GM12892 (cell line): ENCODE measurements at regions not wholly inside any gene's neighbourhood (a gene's known extent, or its start where the extent isn't known, plus 50 kb on each side); places are given as distances from the start of the nearest gene placed in this dataset.

Source experiments
- POLR2A ChIP-seq: IDR thresholded peaks from 2 replicates; pipeline ENCODE4 v1.6.1; 2011; ENCODE audit warnings: low read depth, low read length, control low read depth
- POLR2AphosphoS5 ChIP-seq: IDR thresholded peaks from 2 replicates; pipeline ENCODE4 v1.6.1; 2011; ENCODE audit warnings: low read depth, low read length, control low read depth
- TAF1 ChIP-seq: IDR thresholded peaks from 2 replicates; pipeline ENCODE4 v1.6.1; 2011; ENCODE audit warnings: low read depth, mild to moderate bottlenecking, control low read depth, low read length, borderline replicate concordance

- TF ChIP-seq POLR2A (no peak), TAF1 (no peak), POLR2AphosphoS5 (no peak)
Observed at GRCh38 chr18:70673831-70674230, 385.0 kb downstream of the SOCS6 start.
